Thoracic aorta (tissue), 2 donors: ENCODE measurements at regions not wholly inside any gene's neighbourhood (a gene's known extent, or its start where the extent isn't known, plus 50 kb on each side); places are given as distances from the start of the nearest gene placed in this dataset.

Source experiments
- ATAC-seq: fragments of 150-250 bp; one replicate; pipeline ENCODE4 v1.8.0; 2017; ENCODE audit warnings: low read depth; ENCODE audit not compliant: insufficient number of reproducible peaks, low FRiP score
- DNase-seq: peaks from one replicate; pipeline ENCODE4 v3.0.0-alpha.2; 2020; ENCODE audit warnings: low spot score
- H3K27ac ChIP-seq, 2 donors: fragments of 200-600 bp; sonication (generic); 1 replicate in 1 of 2; 2 replicates in 1 of 2; pipeline ENCODE4 v1.5.1; 2016; ENCODE audit warnings: mild to moderate bottlenecking in 2 of 2, moderate library complexity in 2 of 2
- H3K27me3 ChIP-seq: fragments of 200-600 bp; sonication (generic); replicated peaks from 2 replicates; pipeline ENCODE4 v1.6.0; 2016; ENCODE audit warnings: mild to moderate bottlenecking; ENCODE audit not compliant: insufficient read depth
- H3K36me3 ChIP-seq: fragments of 200-600 bp; sonication (generic); one replicate; pipeline ENCODE4 v1.5.1; 2016
- H3K4me1 ChIP-seq, 2 donors: fragments of 200-600 bp; sonication (generic); 1 replicate in 1 of 2; 2 replicates in 1 of 2; pipeline versions ENCODE4 v1.5.1 to v1.6.0; 2016; ENCODE audit warnings: low read depth in 2 of 2, mild to moderate bottlenecking in 1 of 2; ENCODE audit not compliant: control insufficient read depth in 1 of 2
- H3K4me3 ChIP-seq: fragments of 200-600 bp; sonication (generic); 2 replicates; pipeline ENCODE4 v1.5.1; 2016; ENCODE audit warnings: mild to moderate bottlenecking
- H3K9me3 ChIP-seq: fragments of 200-600 bp; sonication (generic); 2 replicates; pipeline ENCODE4 v1.5.1; 2016
- CTCF ChIP-seq: fragments of 200-600 bp; sonication (generic); IDR thresholded peaks from one replicate; pipeline ENCODE4 v1.5.1; 2019; ENCODE audit warnings: antibody characterized with exemption

GRCh38 chr2:12882393-12882792 lies 165.7 kb downstream of the TRIB2 start:
- ATAC-seq (no peak), DNase-seq (no peak)
- no peak for TF ChIP-seq CTCF
- H3K36me3 ChIP-seq = no peaks in the 10 kb centered on the region
- no peaks in the 10 kb centered on the region for H3K9me3 ChIP-seq
- H3K27me3 ChIP-seq = no peaks in the 10 kb centered on the region
- H3K4me1 ChIP-seq = peaks cover 5 to 16% of the 10 kb centered on the region in 2 donors
- H3K4me3 ChIP-seq = no peak overlapping the region
- H3K27ac ChIP-seq = no peak overlapping the region

GRCh38 chr2:12883906-12884305 lies 167.2 kb downstream of the TRIB2 start:
- no peak for DNase-seq
- H3K9me3 ChIP-seq = no peaks in the 10 kb centered on the region
- no peak overlapping the region for H3K27ac ChIP-seq
- ATAC-seq = no peak
- no peaks in the 10 kb centered on the region for H3K27me3 ChIP-seq
- H3K36me3 ChIP-seq = no peaks in the 10 kb centered on the region
- no peak overlapping the region for H3K4me3 ChIP-seq
- H3K4me1 ChIP-seq = peaks cover 5 to 16% of the 10 kb centered on the region in 2 donors
- TF ChIP-seq CTCF = no peak

GRCh38 chr2:12884713-12885282 lies 168.1 kb downstream of the TRIB2 start:
- DNase-seq (peak; percentile 3), ATAC-seq (no peak)
- H3K4me1 ChIP-seq = peaks cover 5 to 16% of the 10 kb centered on the region in 2 donors
- no peaks in the 10 kb centered on the region for H3K9me3 ChIP-seq
- H3K36me3 ChIP-seq = no peaks in the 10 kb centered on the region
- H3K4me3 ChIP-seq = no peak overlapping the region
- no peak overlapping the region for H3K27ac ChIP-seq
- no peaks in the 10 kb centered on the region for H3K27me3 ChIP-seq
- TF ChIP-seq CTCF = no peak

GRCh38 chr2:12890066-12890465 lies 173.3 kb downstream of the TRIB2 start:
- Histone ChIP-seq H3K27me3 (no peaks in the 10 kb centered on the region), H3K9me3 (peaks cover 6% of the 10 kb centered on the region), H3K36me3 (no peaks in the 10 kb centered on the region), H3K4me1 (peaks cover 0 to 3% of the 10 kb centered on the region in 2 donors), H3K4me3 (no peak overlapping the region), H3K27ac (no peak overlapping the region)
- ATAC-seq (no peak), DNase-seq (no peak)
- TF ChIP-seq CTCF = no peak

GRCh38 chr2:12890481-12890991 lies 173.8 kb downstream of the TRIB2 start:
- H3K27ac ChIP-seq = no peak overlapping the region
- no peak for ATAC-seq
- no peaks in the 10 kb centered on the region for H3K4me1 ChIP-seq
- DNase-seq = no peak
- no peaks in the 10 kb centered on the region for H3K27me3 ChIP-seq
- no peak for TF ChIP-seq CTCF
- no peaks in the 10 kb centered on the region for H3K36me3 ChIP-seq
- peaks cover 6% of the 10 kb centered on the region for H3K9me3 ChIP-seq
- H3K4me3 ChIP-seq = no peak overlapping the region
